Stomach (tissue), 4 donors: ENCODE measurements at regions not wholly inside any gene's neighbourhood (a gene's known extent, or its start where the extent isn't known, plus 50 kb on each side); places are given as distances from the start of the nearest gene placed in this dataset.

Experiments used
- POLR2A ChIP-seq, 4 donors: fragments of 450-650 bp; IDR thresholded peaks; one replicate each; pipeline ENCODE4 v1.6.1; 2016; ENCODE audit warnings: antibody characterized with exemption in 4 of 4, control low read depth in 2 of 4, mild to moderate bottlenecking in 1 of 4, moderate library complexity in 1 of 4
- TF ChIP-seq, protein P1 (sequence below), 7 experiments: fragments of 450-650 bp in 4 of 7; fragments of 200-600 bp in 3 of 7; sonication (generic) in 3 of 7; IDR thresholded peaks; one replicate each; pipeline ENCODE4 v1.5.1; 2016 to 2019; ENCODE audit warnings: antibody characterized with exemption in 7 of 7, control low read depth in 2 of 7, mild to moderate bottlenecking in 1 of 7

DNA sequence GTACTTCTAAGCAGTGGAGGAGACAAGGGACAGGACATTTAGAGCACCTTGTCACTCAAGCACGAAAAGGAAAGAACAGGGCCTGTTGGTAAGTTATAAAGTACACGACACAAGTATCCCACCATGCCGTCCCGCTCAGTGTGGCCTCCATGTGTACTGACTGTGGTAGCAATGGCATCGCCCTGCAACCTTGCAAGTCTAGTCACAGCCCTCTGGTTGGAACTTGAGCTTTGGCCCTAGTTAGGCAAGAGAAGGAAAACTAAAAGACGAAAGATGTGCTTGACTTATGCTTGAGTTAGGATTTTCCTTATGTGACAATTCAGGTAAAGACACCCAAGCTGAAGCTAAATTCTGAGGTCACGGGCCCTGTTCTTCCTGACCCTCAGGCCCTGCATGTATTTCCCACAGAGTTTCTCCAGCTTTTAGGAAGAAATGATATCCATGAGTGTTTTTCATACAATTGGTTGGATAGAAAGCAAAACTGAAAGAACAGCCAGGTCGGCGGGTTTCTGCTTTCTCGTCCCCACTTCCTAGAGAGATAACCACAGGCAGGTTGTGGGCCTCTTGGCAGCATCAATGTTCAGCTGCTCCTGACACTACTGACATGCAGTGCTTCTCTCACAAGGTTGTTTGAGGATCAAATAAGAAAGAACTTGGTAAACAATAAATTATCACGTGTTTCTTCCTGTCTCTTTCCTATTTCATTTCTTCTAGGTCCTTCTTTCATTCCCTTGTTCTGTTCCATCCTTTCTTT, 216.2 kb downstream of the IRS2 start:
- no peak for TF ChIP-seq POLR2A (IDR thresholded peaks at IDR 0.05)
- TF ChIP-seq, protein P1, sequence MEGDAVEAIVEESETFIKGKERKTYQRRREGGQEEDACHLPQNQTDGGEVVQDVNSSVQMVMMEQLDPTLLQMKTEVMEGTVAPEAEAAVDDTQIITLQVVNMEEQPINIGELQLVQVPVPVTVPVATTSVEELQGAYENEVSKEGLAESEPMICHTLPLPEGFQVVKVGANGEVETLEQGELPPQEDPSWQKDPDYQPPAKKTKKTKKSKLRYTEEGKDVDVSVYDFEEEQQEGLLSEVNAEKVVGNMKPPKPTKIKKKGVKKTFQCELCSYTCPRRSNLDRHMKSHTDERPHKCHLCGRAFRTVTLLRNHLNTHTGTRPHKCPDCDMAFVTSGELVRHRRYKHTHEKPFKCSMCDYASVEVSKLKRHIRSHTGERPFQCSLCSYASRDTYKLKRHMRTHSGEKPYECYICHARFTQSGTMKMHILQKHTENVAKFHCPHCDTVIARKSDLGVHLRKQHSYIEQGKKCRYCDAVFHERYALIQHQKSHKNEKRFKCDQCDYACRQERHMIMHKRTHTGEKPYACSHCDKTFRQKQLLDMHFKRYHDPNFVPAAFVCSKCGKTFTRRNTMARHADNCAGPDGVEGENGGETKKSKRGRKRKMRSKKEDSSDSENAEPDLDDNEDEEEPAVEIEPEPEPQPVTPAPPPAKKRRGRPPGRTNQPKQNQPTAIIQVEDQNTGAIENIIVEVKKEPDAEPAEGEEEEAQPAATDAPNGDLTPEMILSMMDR (IDR thresholded peaks at IDR 0.05): no peak
